Dendritic cell treated with granulocyte-macrophage colony-stimulating factor and Interleukin-4, amounts not matched to agents 40 ng/mL and 50 ng/mL, for 4 days (primary cell): ENCODE measurements at regions not wholly inside any gene's neighbourhood (a gene's known extent, or its start where the extent isn't known, plus 50 kb on each side); places are given as distances from the start of the nearest gene placed in this dataset.

Source experiments
- H3K27ac Mint-ChIP-seq: one replicate; pipeline ENCODE4 v1.8.0; 2022; ENCODE audit warnings: mild to moderate bottlenecking, mixed read lengths
- H3K27me3 Mint-ChIP-seq: one replicate; pipeline ENCODE4 v1.8.0; 2022; ENCODE audit warnings: mild to moderate bottlenecking, mixed read lengths
- H3K36me3 Mint-ChIP-seq: one replicate; pipeline ENCODE4 v1.8.0; 2022; ENCODE audit warnings: low read depth, mixed read lengths
- H3K4me1 Mint-ChIP-seq: one replicate; pipeline ENCODE4 v1.8.0; 2022; ENCODE audit warnings: low read depth, mixed read lengths
- H3K4me3 Mint-ChIP-seq: one replicate; pipeline ENCODE4 v1.8.0; 2022; ENCODE audit warnings: mild to moderate bottlenecking, moderate library complexity, mixed read lengths
- H3K9me3 Mint-ChIP-seq: one replicate; pipeline ENCODE4 v1.8.0; 2022; ENCODE audit warnings: mixed read lengths
- intact Hi-C: fragments of 100-400 bp; cut with micrococcal nuclease; formaldehyde crosslinking; loops from one replicate; pipeline ENCODE4 v1.15.0; 2022

- intact Hi-C loops, result no loop called here
- no peaks in the 10 kb centered on the region for H3K27me3 Mint-ChIP-seq
- no peaks in the 10 kb centered on the region for H3K9me3 Mint-ChIP-seq
- H3K27ac Mint-ChIP-seq, result no peak overlapping the region
- no peaks in the 10 kb centered on the region for H3K36me3 Mint-ChIP-seq
- H3K4me3 Mint-ChIP-seq, result no peak overlapping the region
- peaks cover 13% of the 10 kb centered on the region for H3K4me1 Mint-ChIP-seq
Measured at GRCh38 chr9:536597-537511, 304.6 kb upstream of the DMRT1 start.

- H3K4me1 Mint-ChIP-seq, result no peaks in the 10 kb centered on the region
- H3K4me3 Mint-ChIP-seq, result no peak overlapping the region
- intact Hi-C loops, result no loop called here
- H3K27me3 Mint-ChIP-seq, result peaks cover 6% of the 10 kb centered on the region
- no peaks in the 10 kb centered on the region for H3K9me3 Mint-ChIP-seq
- no peak overlapping the region for H3K27ac Mint-ChIP-seq
- H3K36me3 Mint-ChIP-seq, result no peaks in the 10 kb centered on the region
Measured at GRCh38 chr9:543478-543877, 298.0 kb upstream of the DMRT1 start.

GRCh38 chr9:545480-545879 lies 296.0 kb upstream of the DMRT1 start:
- no peaks in the 10 kb centered on the region for H3K9me3 Mint-ChIP-seq
- no peak overlapping the region for H3K4me3 Mint-ChIP-seq
- no peaks in the 10 kb centered on the region for H3K36me3 Mint-ChIP-seq
- intact Hi-C loops, result no loop called here
- no peaks in the 10 kb centered on the region for H3K4me1 Mint-ChIP-seq
- H3K27me3 Mint-ChIP-seq, result peaks cover 10% of the 10 kb centered on the region
- H3K27ac Mint-ChIP-seq, result no peak overlapping the region

GRCh38 chr9:546235-546634 lies 295.3 kb upstream of the DMRT1 start:
- Mint-ChIP-seq H3K4me3 (no peak overlapping the region), H3K27me3 (peaks cover 10% of the 10 kb centered on the region), H3K4me1 (no peaks in the 10 kb centered on the region), H3K27ac (no peak overlapping the region), H3K9me3 (no peaks in the 10 kb centered on the region), H3K36me3 (no peaks in the 10 kb centered on the region)
- intact Hi-C loops, result no loop called here

GRCh38 chr9:546797-547223 lies 294.7 kb upstream of the DMRT1 start:
- Mint-ChIP-seq H3K4me1 (no peaks in the 10 kb centered on the region), H3K27ac (no peak overlapping the region), H3K36me3 (no peaks in the 10 kb centered on the region), H3K27me3 (peaks cover 10% of the 10 kb centered on the region), H3K9me3 (no peaks in the 10 kb centered on the region), H3K4me3 (no peak overlapping the region)
- intact Hi-C loops, result no loop called here

DNA sequence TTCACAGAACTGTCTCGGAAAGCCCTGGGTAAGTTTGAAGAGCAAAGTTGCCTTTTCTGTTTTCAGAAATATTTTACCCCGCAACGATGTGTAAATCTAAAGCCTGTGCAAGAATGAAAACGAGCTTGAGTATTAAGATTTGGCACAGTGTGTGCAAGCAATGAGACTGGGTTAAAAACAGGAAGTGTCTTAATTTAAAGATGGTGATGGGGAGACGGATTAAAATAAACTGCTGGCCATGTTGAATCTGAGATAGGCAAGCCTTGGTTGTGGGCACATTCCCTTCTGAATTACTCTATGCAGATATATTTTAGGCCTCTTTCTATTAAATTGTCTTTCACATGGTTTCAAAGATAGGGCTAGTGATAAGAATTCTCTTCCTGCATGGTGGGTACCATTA lies 294.2 kb upstream of the DMRT1 start:
- Mint-ChIP-seq H3K4me3 (no peak overlapping the region), H3K9me3 (no peaks in the 10 kb centered on the region), H3K27me3 (peaks cover 10% of the 10 kb centered on the region), H3K27ac (no peak overlapping the region), H3K4me1 (no peaks in the 10 kb centered on the region), H3K36me3 (no peaks in the 10 kb centered on the region)
- intact Hi-C loops, result no loop called here

DNA sequence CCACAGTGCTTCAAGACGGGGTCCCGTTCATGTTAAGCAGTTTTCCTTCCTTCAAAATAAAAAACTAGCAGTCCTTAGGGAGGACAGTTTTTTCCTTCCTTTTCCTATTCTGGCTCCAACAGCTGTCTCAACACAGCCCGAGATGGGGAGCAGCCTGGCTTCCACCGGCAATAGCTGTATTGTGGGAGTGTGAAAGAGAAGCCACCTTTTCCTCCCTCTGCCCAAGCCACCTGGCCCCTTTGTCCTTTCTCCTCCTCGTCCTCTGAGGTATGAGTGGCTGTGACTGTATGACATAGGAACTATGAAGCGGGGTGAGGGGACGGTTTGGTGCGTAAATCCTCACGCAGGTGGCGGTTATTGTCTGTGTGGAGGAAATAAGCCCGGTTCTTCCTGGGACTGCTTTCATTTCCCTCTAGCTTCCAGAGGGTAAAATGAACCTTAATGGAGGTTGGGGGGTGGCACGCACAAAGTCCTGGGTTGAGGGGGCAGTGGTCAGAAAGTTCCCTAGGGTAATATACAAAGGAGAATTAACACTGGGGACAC lies 292.0 kb upstream of the DMRT1 start:
- intact Hi-C loops, result no loop called here
- no peaks in the 10 kb centered on the region for H3K4me1 Mint-ChIP-seq
- H3K27me3 Mint-ChIP-seq, result peaks cover 7% of the 10 kb centered on the region
- no peak overlapping the region for H3K27ac Mint-ChIP-seq
- H3K9me3 Mint-ChIP-seq, result no peaks in the 10 kb centered on the region
- no peaks in the 10 kb centered on the region for H3K36me3 Mint-ChIP-seq
- H3K4me3 Mint-ChIP-seq, result no peak overlapping the region

- Mint-ChIP-seq H3K4me3 (no peak overlapping the region), H3K4me1 (no peaks in the 10 kb centered on the region), H3K27me3 (peaks cover 4% of the 10 kb centered on the region), H3K9me3 (no peaks in the 10 kb centered on the region), H3K36me3 (no peaks in the 10 kb centered on the region), H3K27ac (no peak overlapping the region)
- intact Hi-C loops, result no loop called here
Measured at GRCh38 chr9:550333-550732, 291.2 kb upstream of the DMRT1 start.

DNA sequence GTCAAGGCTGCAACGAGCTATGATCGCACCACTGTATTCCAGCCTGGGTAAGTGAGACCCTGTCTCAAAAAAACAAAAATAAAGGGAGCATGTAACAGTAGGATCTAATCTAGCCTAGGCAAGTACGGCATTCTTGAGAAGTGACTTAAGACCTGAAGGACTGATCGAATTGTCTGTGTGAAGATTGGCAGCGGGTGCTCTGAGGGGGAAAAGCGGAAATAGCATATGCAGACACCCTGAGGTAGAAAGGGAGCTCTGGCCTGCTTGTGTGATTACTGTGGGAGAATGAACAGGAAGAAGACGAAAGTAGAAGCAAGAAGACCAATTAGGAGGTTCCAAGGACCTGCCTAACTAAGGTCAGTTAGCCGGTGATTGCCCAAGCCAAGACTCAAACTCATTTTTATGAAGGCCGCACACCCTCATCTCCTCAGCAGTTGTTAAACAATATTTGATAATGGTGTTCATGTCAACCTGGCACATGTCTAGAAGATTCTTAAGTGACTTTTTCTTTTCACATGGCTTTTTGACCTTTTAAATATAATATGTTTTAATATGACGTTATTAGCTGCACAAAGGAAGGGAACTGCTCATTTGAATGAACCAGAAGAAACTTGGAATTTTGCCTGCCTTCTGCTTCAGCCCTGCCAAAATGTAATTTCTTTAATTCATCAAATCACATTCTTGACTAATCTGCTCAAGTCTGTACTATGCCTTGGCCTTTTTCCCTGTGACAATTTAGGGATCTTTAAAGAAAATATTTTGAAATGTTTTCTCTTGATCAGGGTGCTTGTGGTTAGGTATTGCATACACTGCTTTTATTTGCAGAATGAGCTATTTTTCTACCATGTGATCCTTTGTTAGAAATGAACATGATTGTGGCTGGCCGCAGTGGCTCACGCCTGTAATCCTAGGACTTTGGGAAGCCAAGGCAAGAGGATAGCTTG lies 289.2 kb upstream of the DMRT1 start:
- peaks cover 4% of the 10 kb centered on the region for H3K27me3 Mint-ChIP-seq
- H3K4me1 Mint-ChIP-seq, result peaks cover 6% of the 10 kb centered on the region
- no peaks in the 10 kb centered on the region for H3K9me3 Mint-ChIP-seq
- intact Hi-C loops, result no loop called here
- no peak overlapping the region for H3K27ac Mint-ChIP-seq
- no peaks in the 10 kb centered on the region for H3K36me3 Mint-ChIP-seq
- no peak overlapping the region for H3K4me3 Mint-ChIP-seq

- Mint-ChIP-seq H3K4me3 (no peak overlapping the region), H3K36me3 (no peaks in the 10 kb centered on the region), H3K9me3 (no peaks in the 10 kb centered on the region), H3K27me3 (peaks cover 14% of the 10 kb centered on the region), H3K27ac (no peak overlapping the region), H3K4me1 (peaks cover 6% of the 10 kb centered on the region)
- intact Hi-C loops, result no loop called here
Measured at GRCh38 chr9:555493-555892, 286.0 kb upstream of the DMRT1 start.

GRCh38 chr9:556199-556598 lies 285.3 kb upstream of the DMRT1 start:
- H3K36me3 Mint-ChIP-seq, result no peaks in the 10 kb centered on the region
- intact Hi-C loops, result no loop called here
- peaks cover 16% of the 10 kb centered on the region for H3K27me3 Mint-ChIP-seq
- H3K4me1 Mint-ChIP-seq, result peaks cover 6% of the 10 kb centered on the region
- H3K27ac Mint-ChIP-seq, result no peak overlapping the region
- no peaks in the 10 kb centered on the region for H3K9me3 Mint-ChIP-seq
- H3K4me3 Mint-ChIP-seq, result no peak overlapping the region

DNA sequence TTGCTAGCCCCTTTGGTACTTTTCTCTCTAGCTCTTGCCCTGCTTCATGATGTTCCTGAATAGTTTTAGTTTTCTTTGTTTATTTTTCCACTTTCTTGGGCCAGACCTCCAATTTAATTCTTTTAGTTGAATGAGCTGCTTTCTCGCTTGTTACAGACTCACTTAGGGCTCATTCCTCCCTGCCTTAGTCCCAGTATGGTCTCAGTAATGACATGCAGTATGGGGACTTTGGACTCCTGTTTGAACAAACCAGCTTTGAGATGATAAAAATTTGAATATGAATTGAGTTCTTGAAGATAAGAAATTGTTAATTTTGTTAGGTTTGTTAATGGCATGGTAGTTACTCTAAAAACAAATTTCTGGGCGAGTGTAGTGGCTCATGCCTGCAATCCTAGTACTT lies 284.8 kb upstream of the DMRT1 start:
- Mint-ChIP-seq H3K4me1 (peaks cover 6% of the 10 kb centered on the region), H3K4me3 (no peak overlapping the region), H3K27me3 (peaks cover 16% of the 10 kb centered on the region), H3K9me3 (no peaks in the 10 kb centered on the region), H3K27ac (no peak overlapping the region), H3K36me3 (no peaks in the 10 kb centered on the region)
- intact Hi-C loops, result no loop called here

- Mint-ChIP-seq H3K9me3 (no peaks in the 10 kb centered on the region), H3K27me3 (peaks cover 16% of the 10 kb centered on the region), H3K27ac (no peak overlapping the region), H3K4me1 (peaks cover 6% of the 10 kb centered on the region), H3K36me3 (no peaks in the 10 kb centered on the region), H3K4me3 (no peak overlapping the region)
- intact Hi-C loops, result no loop called here
Measured at GRCh38 chr9:557601-558201, 283.8 kb upstream of the DMRT1 start.

GRCh38 chr9:561427-561826 lies 280.1 kb upstream of the DMRT1 start:
- Mint-ChIP-seq H3K27me3 (peaks cover 22% of the 10 kb centered on the region), H3K4me3 (no peak overlapping the region), H3K9me3 (no peaks in the 10 kb centered on the region), H3K36me3 (no peaks in the 10 kb centered on the region), H3K4me1 (peaks cover 5% of the 10 kb centered on the region), H3K27ac (no peak overlapping the region)
- intact Hi-C loops, result no loop called here
